Central memory CD8-positive, alpha-beta T cell (primary cell): ENCODE measurements at regions not wholly inside any gene's neighbourhood (a gene's known extent, or its start where the extent isn't known, plus 50 kb on each side); places are given as distances from the start of the nearest gene placed in this dataset.
"Not testable (repeated sequence)": the region's sequence is repeated elsewhere in the genome, so short reads cannot be mapped to it uniquely, and the experiment has no call there.

ENCODE experiments used
- ATAC-seq: fragments of 150-1000 bp; cut with Tn5 transposase; replicated peaks from 2 replicates; pipeline ENCODE4 v1.10.0; 2022; ENCODE audit warnings: mild to moderate bottlenecking, moderate FRiP score, moderate number of reproducible peaks; ENCODE audit not compliant: poor library complexity, severe bottlenecking; ENCODE audit errors: extremely low read depth
- DNase-seq, 2 donors: peaks; one replicate each; pipeline ENCODE4 v3.0.0; 2021; ENCODE audit warnings: low spot score in 2 of 2
- H3K27ac Mint-ChIP-seq: one replicate; pipeline ENCODE4 v1.8.0; 2022; ENCODE audit warnings: low read depth, mild to moderate bottlenecking, moderate library complexity, mixed read lengths
- H3K27me3 Mint-ChIP-seq: one replicate; pipeline ENCODE4 v1.8.0; 2022; ENCODE audit warnings: mixed read lengths
- H3K36me3 Mint-ChIP-seq: one replicate; pipeline ENCODE4 v1.8.0; 2022; ENCODE audit warnings: mild to moderate bottlenecking, moderate library complexity, mixed read lengths; ENCODE audit not compliant: insufficient read depth
- H3K4me1 Mint-ChIP-seq: one replicate; pipeline ENCODE4 v1.8.0; 2022; ENCODE audit warnings: mixed read lengths
- H3K4me3 Mint-ChIP-seq: one replicate; pipeline ENCODE4 v1.8.0; 2022; ENCODE audit warnings: mild to moderate bottlenecking, moderate library complexity, mixed read lengths
- H3K9me3 Mint-ChIP-seq: one replicate; pipeline ENCODE4 v1.8.0; 2022; ENCODE audit warnings: mixed read lengths

GRCh38 chr4:169934794-169935429 is 91.3 kb downstream of the MFAP3L start:
- no peak overlapping the region for H3K4me3 Mint-ChIP-seq
- H3K36me3 Mint-ChIP-seq: no peaks in the 10 kb centered on the region
- H3K27ac Mint-ChIP-seq: no peak overlapping the region
- no peaks in the 10 kb centered on the region for H3K4me1 Mint-ChIP-seq
- H3K9me3 Mint-ChIP-seq: no peaks in the 10 kb centered on the region
- no peak for ATAC-seq
- peaks cover 8% of the 10 kb centered on the region for H3K27me3 Mint-ChIP-seq
- DNase-seq: no peak

GRCh38 chr4:169933531-169933930 is 92.7 kb downstream of the MFAP3L start:
- no peak overlapping the region for H3K27ac Mint-ChIP-seq
- DNase-seq (no peak), ATAC-seq (no peak)
- H3K4me1 Mint-ChIP-seq: no peaks in the 10 kb centered on the region
- peaks cover 17% of the 10 kb centered on the region for H3K27me3 Mint-ChIP-seq
- no peak overlapping the region for H3K4me3 Mint-ChIP-seq
- no peaks in the 10 kb centered on the region for H3K9me3 Mint-ChIP-seq
- H3K36me3 Mint-ChIP-seq: no peaks in the 10 kb centered on the region

GRCh38 chr4:169931964-169932363 is 94.2 kb downstream of the MFAP3L start:
- no peaks in the 10 kb centered on the region for H3K9me3 Mint-ChIP-seq
- H3K4me1 Mint-ChIP-seq: no peaks in the 10 kb centered on the region
- no peaks in the 10 kb centered on the region for H3K36me3 Mint-ChIP-seq
- DNase-seq: no peak
- H3K27ac Mint-ChIP-seq: no peak overlapping the region
- no peak overlapping the region for H3K4me3 Mint-ChIP-seq
- ATAC-seq: no peak
- peaks cover 24% of the 10 kb centered on the region for H3K27me3 Mint-ChIP-seq

GRCh38 chr4:169930755-169931154 is 95.4 kb downstream of the MFAP3L start:
- not testable (repeated sequence) for H3K9me3 Mint-ChIP-seq, DNase-seq, ATAC-seq, H3K27ac Mint-ChIP-seq, H3K4me1 Mint-ChIP-seq, H3K4me3 Mint-ChIP-seq, H3K36me3 Mint-ChIP-seq
- peaks cover 24% of the 10 kb centered on the region for H3K27me3 Mint-ChIP-seq

GRCh38 chr4:169927280-169927679 is 98.9 kb downstream of the MFAP3L start:
- no peaks in the 10 kb centered on the region for H3K9me3 Mint-ChIP-seq
- no peak overlapping the region for H3K4me3 Mint-ChIP-seq
- H3K4me1 Mint-ChIP-seq: no peaks in the 10 kb centered on the region
- ATAC-seq: no peak
- DNase-seq: no peak
- no peaks in the 10 kb centered on the region for H3K36me3 Mint-ChIP-seq
- no peak overlapping the region for H3K27ac Mint-ChIP-seq
- H3K27me3 Mint-ChIP-seq: peaks cover 28% of the 10 kb centered on the region

GRCh38 chr4:169925678-169926077 is 100.5 kb downstream of the MFAP3L start:
- H3K27ac Mint-ChIP-seq: no peak overlapping the region
- no peaks in the 10 kb centered on the region for H3K4me1 Mint-ChIP-seq
- H3K27me3 Mint-ChIP-seq: peaks cover 40% of the 10 kb centered on the region
- no peak overlapping the region for H3K4me3 Mint-ChIP-seq
- DNase-seq: no peak
- no peak for ATAC-seq
- no peaks in the 10 kb centered on the region for H3K36me3 Mint-ChIP-seq
- no peaks in the 10 kb centered on the region for H3K9me3 Mint-ChIP-seq

- Mint-ChIP-seq H3K4me1 (no peaks in the 10 kb centered on the region), H3K36me3 (no peaks in the 10 kb centered on the region), H3K27ac (no peak overlapping the region), H3K9me3 (no peaks in the 10 kb centered on the region), H3K27me3 (peaks cover 16% of the 10 kb centered on the region), H3K4me3 (no peak overlapping the region)
- ATAC-seq: no peak
- no peak for DNase-seq
Measured at GRCh38 chr4:169922632-169923276, 103.4 kb downstream of the MFAP3L start.

GRCh38 chr4:169921732-169922131 is 104.5 kb downstream of the MFAP3L start:
- no peak overlapping the region for H3K4me3 Mint-ChIP-seq
- H3K4me1 Mint-ChIP-seq: no peaks in the 10 kb centered on the region
- no peak for ATAC-seq
- H3K36me3 Mint-ChIP-seq: no peaks in the 10 kb centered on the region
- H3K27me3 Mint-ChIP-seq: peaks cover 23% of the 10 kb centered on the region
- no peak overlapping the region for H3K27ac Mint-ChIP-seq
- DNase-seq: no peak
- peaks cover 7% of the 10 kb centered on the region for H3K9me3 Mint-ChIP-seq

GRCh38 chr4:169921237-169921636 is 105.0 kb downstream of the MFAP3L start:
- Mint-ChIP-seq H3K4me1 (no peaks in the 10 kb centered on the region), H3K9me3 (peaks cover 8% of the 10 kb centered on the region), H3K36me3 (no peaks in the 10 kb centered on the region), H3K4me3 (no peak overlapping the region), H3K27ac (no peak overlapping the region), H3K27me3 (peaks cover 28% of the 10 kb centered on the region)
- no peak for DNase-seq
- no peak for ATAC-seq

- DNase-seq, ATAC-seq, H3K36me3 Mint-ChIP-seq, H3K4me1 Mint-ChIP-seq, H3K4me3 Mint-ChIP-seq, H3K27ac Mint-ChIP-seq, H3K9me3 Mint-ChIP-seq: not testable (repeated sequence)
- peaks cover 32% of the 10 kb centered on the region for H3K27me3 Mint-ChIP-seq
Measured at GRCh38 chr4:169919194-169920124, 106.7 kb downstream of the MFAP3L start.

GRCh38 chr4:169915545-169915944 is 110.7 kb downstream of the MFAP3L start:
- ATAC-seq (no peak), DNase-seq (no peak)
- no peaks in the 10 kb centered on the region for H3K4me1 Mint-ChIP-seq
- H3K27me3 Mint-ChIP-seq: peaks cover 16% of the 10 kb centered on the region
- H3K9me3 Mint-ChIP-seq: peaks cover 8% of the 10 kb centered on the region
- H3K4me3 Mint-ChIP-seq: no peak overlapping the region
- H3K36me3 Mint-ChIP-seq: no peaks in the 10 kb centered on the region
- H3K27ac Mint-ChIP-seq: no peak overlapping the region

- H3K4me3 Mint-ChIP-seq: no peak overlapping the region
Measured at GRCh38 chr4:169914866-169915265, 111.3 kb downstream of the MFAP3L start.

More at GRCh38 chr4:169914866-169915265, 111.3 kb downstream of the MFAP3L start:
- no peak for ATAC-seq
- Mint-ChIP-seq H3K9me3 (peaks cover 8% of the 10 kb centered on the region), H3K27me3 (peaks cover 16% of the 10 kb centered on the region), H3K27ac (no peak overlapping the region), H3K4me1 (no peaks in the 10 kb centered on the region), H3K36me3 (no peaks in the 10 kb centered on the region)
- no peak for DNase-seq
